ENCODE measurements at regions not wholly inside any gene's neighbourhood (a gene's known extent, or its start where the extent isn't known, plus 50 kb on each side); places are given as distances from the start of the nearest gene placed in this dataset.

GRCh38 chr7:119482671-119483070, 790.3 kb upstream of the KCND2 start:
- Histone ChIP-seq H3K4me3 (ENCODE audit: low read length) (no peak overlapping the region), H3K27me3 (ENCODE audit: control insufficient read depth, insufficient read depth, low read length) (no peaks in the 10 kb centered on the region), H3K9me3 (ENCODE audit: control insufficient read depth, low read depth, low read length) (no peaks in the 10 kb centered on the region), H3K36me3 (ENCODE audit: control insufficient read depth, insufficient read depth, low read length) (no peaks in the 10 kb centered on the region), H3K4me1 (ENCODE audit: control insufficient read depth, insufficient read depth, low read length) (no peaks in the 10 kb centered on the region), H3K27ac (ENCODE audit: low read length) (no peak overlapping the region)
- 60% methylated on average over 1 of the region's 2 CpGs for WGBS (ENCODE audit: insufficient coverage, low lambda C conversion rate)
- DNase-seq, result no peak

- Histone ChIP-seq H3K27me3 (ENCODE audit: control insufficient read depth, insufficient read depth, low read length) (no peaks in the 10 kb centered on the region), H3K27ac (ENCODE audit: low read length) (no peak overlapping the region), H3K4me1 (ENCODE audit: control insufficient read depth, insufficient read depth, low read length) (no peaks in the 10 kb centered on the region), H3K4me3 (ENCODE audit: low read length) (no peak overlapping the region), H3K9me3 (ENCODE audit: control insufficient read depth, low read depth, low read length) (no peaks in the 10 kb centered on the region), H3K36me3 (ENCODE audit: control insufficient read depth, insufficient read depth, low read length) (no peaks in the 10 kb centered on the region)
- no peak for DNase-seq
- WGBS (ENCODE audit: insufficient coverage, low lambda C conversion rate), result 94% methylated on average over 2 of the region's 2 CpGs
Observed at GRCh38 chr7:119483364-119483763, 789.6 kb upstream of the KCND2 start.

DNA sequence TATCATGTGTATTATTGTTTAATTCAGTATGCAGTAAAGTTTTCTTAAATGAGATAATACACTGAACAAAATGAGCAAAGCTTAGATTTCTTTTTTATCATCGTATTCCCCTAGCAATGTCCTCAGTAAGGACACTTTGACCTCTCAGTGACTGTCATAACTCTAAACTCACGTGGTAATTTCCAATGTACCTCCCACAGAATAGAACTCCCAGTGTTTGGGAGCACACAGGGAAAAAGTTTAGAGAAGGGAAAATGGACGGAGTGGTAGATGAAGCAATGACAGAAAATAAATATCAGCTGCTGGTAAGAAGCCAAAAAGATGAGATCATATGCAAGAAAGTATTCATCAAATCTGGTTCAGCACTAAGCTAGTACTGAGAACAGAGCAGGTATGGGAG, 758.6 kb upstream of the KCND2 start:
- H3K27me3 ChIP-seq (ENCODE audit: control insufficient read depth, insufficient read depth, low read length), result no peaks in the 10 kb centered on the region
- no peak for DNase-seq
- WGBS (ENCODE audit: insufficient coverage, low lambda C conversion rate), result 75% methylated on average over 2 of the region's 3 CpGs
- H3K4me3 ChIP-seq (ENCODE audit: low read length), result no peak overlapping the region
- no peaks in the 10 kb centered on the region for H3K4me1 ChIP-seq (ENCODE audit: control insufficient read depth, insufficient read depth, low read length)
- H3K9me3 ChIP-seq (ENCODE audit: control insufficient read depth, low read depth, low read length), result no peaks in the 10 kb centered on the region
- no peaks in the 10 kb centered on the region for H3K36me3 ChIP-seq (ENCODE audit: control insufficient read depth, insufficient read depth, low read length)
- H3K27ac ChIP-seq (ENCODE audit: low read length), result no peak overlapping the region

DNA sequence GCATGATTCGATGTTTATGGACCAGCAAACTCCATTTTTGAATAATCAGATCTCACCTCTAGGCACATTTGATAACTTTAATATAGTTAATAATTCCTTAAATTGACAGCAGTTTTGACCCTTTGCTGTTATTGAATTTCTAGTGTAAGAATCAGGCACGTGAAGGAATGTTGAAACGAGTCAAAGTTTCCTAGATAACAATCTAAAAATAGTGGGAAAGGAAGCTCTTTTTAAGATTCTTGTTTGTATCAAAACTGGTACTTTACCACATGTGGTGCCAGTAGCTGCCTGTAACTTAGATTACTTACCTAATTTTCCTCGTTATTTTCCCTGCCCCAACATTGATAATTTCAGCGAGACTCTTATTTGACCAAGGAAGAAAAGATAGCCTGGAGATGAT, 757.8 kb upstream of the KCND2 start:
- Histone ChIP-seq H3K4me1 (ENCODE audit: control insufficient read depth, insufficient read depth, low read length) (no peaks in the 10 kb centered on the region), H3K27me3 (ENCODE audit: control insufficient read depth, insufficient read depth, low read length) (no peaks in the 10 kb centered on the region), H3K27ac (ENCODE audit: low read length) (no peak overlapping the region), H3K9me3 (ENCODE audit: control insufficient read depth, low read depth, low read length) (no peaks in the 10 kb centered on the region), H3K36me3 (ENCODE audit: control insufficient read depth, insufficient read depth, low read length) (no peaks in the 10 kb centered on the region), H3K4me3 (ENCODE audit: low read length) (no peak overlapping the region)
- 76% methylated on average over 3 of the region's 5 CpGs for WGBS (ENCODE audit: insufficient coverage, low lambda C conversion rate)
- DNase-seq, result no peak

GRCh38 chr7:119515962-119516361, 757.0 kb upstream of the KCND2 start:
- WGBS (ENCODE audit: insufficient coverage, low lambda C conversion rate), result 80% methylated on average over 2 of the region's 3 CpGs
- Histone ChIP-seq H3K36me3 (ENCODE audit: control insufficient read depth, insufficient read depth, low read length) (no peaks in the 10 kb centered on the region), H3K4me1 (ENCODE audit: control insufficient read depth, insufficient read depth, low read length) (no peaks in the 10 kb centered on the region), H3K27ac (ENCODE audit: low read length) (no peak overlapping the region), H3K9me3 (ENCODE audit: control insufficient read depth, low read depth, low read length) (no peaks in the 10 kb centered on the region), H3K4me3 (ENCODE audit: low read length) (no peak overlapping the region), H3K27me3 (ENCODE audit: control insufficient read depth, insufficient read depth, low read length) (no peaks in the 10 kb centered on the region)
- DNase-seq, result no peak

DNA sequence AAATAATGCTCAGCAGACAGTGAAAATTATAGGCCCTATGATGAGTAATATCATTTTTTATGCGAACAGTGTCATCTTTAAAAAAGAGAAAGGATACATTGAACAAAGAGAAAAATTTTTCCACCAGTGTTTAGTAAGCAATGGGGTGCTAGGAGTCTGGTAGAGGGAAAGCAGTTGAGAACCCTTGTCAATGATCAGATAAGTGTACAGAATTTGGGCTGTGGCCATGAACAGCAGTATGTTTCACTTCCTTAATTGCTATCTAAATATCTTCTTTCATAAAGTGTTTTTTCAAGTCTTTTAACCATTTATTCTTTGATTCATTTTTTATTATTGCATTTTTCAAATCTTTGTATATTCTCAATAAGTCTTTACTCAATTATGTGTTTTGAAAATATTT, 750.7 kb upstream of the KCND2 start:
- Histone ChIP-seq H3K36me3 (ENCODE audit: control insufficient read depth, insufficient read depth, low read length) (no peaks in the 10 kb centered on the region), H3K4me3 (ENCODE audit: low read length) (no peak overlapping the region), H3K4me1 (ENCODE audit: control insufficient read depth, insufficient read depth, low read length) (no peaks in the 10 kb centered on the region), H3K9me3 (ENCODE audit: control insufficient read depth, low read depth, low read length) (peaks cover 5% of the 10 kb centered on the region), H3K27ac (ENCODE audit: low read length) (no peak overlapping the region), H3K27me3 (ENCODE audit: control insufficient read depth, insufficient read depth, low read length) (no peaks in the 10 kb centered on the region)
- DNase-seq, result no peak
- 100% methylated on average over 1 of the region's 1 CpG for WGBS (ENCODE audit: insufficient coverage, low lambda C conversion rate)

GRCh38 chr7:119522698-119523097, 750.3 kb upstream of the KCND2 start:
- WGBS (ENCODE audit: insufficient coverage, low lambda C conversion rate), result 86% methylated on average over 1 of the region's 6 CpGs
- no peak for DNase-seq
- H3K4me3 ChIP-seq (ENCODE audit: low read length), result no peak overlapping the region
- H3K27ac ChIP-seq (ENCODE audit: low read length), result no peak overlapping the region
- H3K4me1 ChIP-seq (ENCODE audit: control insufficient read depth, insufficient read depth, low read length), result no peaks in the 10 kb centered on the region
- H3K9me3 ChIP-seq (ENCODE audit: control insufficient read depth, low read depth, low read length), result peaks cover 5% of the 10 kb centered on the region
- H3K27me3 ChIP-seq (ENCODE audit: control insufficient read depth, insufficient read depth, low read length), result no peaks in the 10 kb centered on the region
- no peaks in the 10 kb centered on the region for H3K36me3 ChIP-seq (ENCODE audit: control insufficient read depth, insufficient read depth, low read length)

GRCh38 chr7:119545118-119545517, 727.9 kb upstream of the KCND2 start:
- no peaks in the 10 kb centered on the region for H3K36me3 ChIP-seq (ENCODE audit: control insufficient read depth, insufficient read depth, low read length)
- DNase-seq, result no peak
- H3K9me3 ChIP-seq (ENCODE audit: control insufficient read depth, low read depth, low read length), result no peaks in the 10 kb centered on the region
- H3K27ac ChIP-seq (ENCODE audit: low read length), result no peak overlapping the region
- no peaks in the 10 kb centered on the region for H3K27me3 ChIP-seq (ENCODE audit: control insufficient read depth, insufficient read depth, low read length)
- H3K4me1 ChIP-seq (ENCODE audit: control insufficient read depth, insufficient read depth, low read length), result no peaks in the 10 kb centered on the region
- H3K4me3 ChIP-seq (ENCODE audit: low read length), result no peak overlapping the region

DNA sequence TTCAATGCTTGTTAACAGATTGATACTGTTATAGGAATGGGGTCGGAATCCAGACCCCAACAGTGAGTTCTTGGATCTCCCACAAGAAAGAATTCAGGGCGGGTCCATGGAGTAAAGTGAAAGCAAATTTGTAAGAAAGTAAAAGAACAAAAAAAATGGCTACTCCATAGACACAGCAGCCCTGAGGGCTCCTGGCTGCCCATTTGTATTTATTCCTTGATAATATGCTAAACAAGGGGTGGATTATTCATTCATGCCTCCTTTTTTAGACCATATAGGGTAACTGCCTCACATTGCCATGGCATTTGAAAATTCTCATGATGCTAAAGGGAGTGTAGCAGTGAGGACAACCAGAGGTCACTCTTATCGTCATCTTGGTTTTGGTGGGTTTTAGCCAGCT, 717.2 kb upstream of the KCND2 start:
- Histone ChIP-seq H3K9me3 (ENCODE audit: control insufficient read depth, low read depth, low read length) (no peaks in the 10 kb centered on the region), H3K27ac (ENCODE audit: low read length) (no peak overlapping the region), H3K36me3 (ENCODE audit: control insufficient read depth, insufficient read depth, low read length) (no peaks in the 10 kb centered on the region), H3K4me3 (ENCODE audit: low read length) (no peak overlapping the region), H3K4me1 (ENCODE audit: control insufficient read depth, insufficient read depth, low read length) (no peaks in the 10 kb centered on the region), H3K27me3 (ENCODE audit: control insufficient read depth, insufficient read depth, low read length) (no peaks in the 10 kb centered on the region)
- 100% methylated on average over 1 of the region's 3 CpGs for WGBS (ENCODE audit: insufficient coverage, low lambda C conversion rate)
- DNase-seq, result no peak

- DNase-seq, result no peak
- 67% methylated on average over 2 of the region's 2 CpGs for WGBS (ENCODE audit: insufficient coverage, low lambda C conversion rate)
Observed at GRCh38 chr7:119556436-119556835, 716.5 kb upstream of the KCND2 start.

GRCh38 chr7:119561751-119562150, 711.2 kb upstream of the KCND2 start:
- H3K4me1 ChIP-seq (ENCODE audit: control insufficient read depth, insufficient read depth, low read length), result no peaks in the 10 kb centered on the region
- no peaks in the 10 kb centered on the region for H3K36me3 ChIP-seq (ENCODE audit: control insufficient read depth, insufficient read depth, low read length)
- H3K27ac ChIP-seq (ENCODE audit: low read length), result no peak overlapping the region
- no peak overlapping the region for H3K4me3 ChIP-seq (ENCODE audit: low read length)
- DNase-seq, result no peak
- H3K9me3 ChIP-seq (ENCODE audit: control insufficient read depth, low read depth, low read length), result peaks cover 3% of the 10 kb centered on the region
- 86% methylated on average over 2 of the region's 2 CpGs for WGBS (ENCODE audit: insufficient coverage, low lambda C conversion rate)
- no peaks in the 10 kb centered on the region for H3K27me3 ChIP-seq (ENCODE audit: control insufficient read depth, insufficient read depth, low read length)

More at GRCh38 chr7:119556436-119556835, 716.5 kb upstream of the KCND2 start:
- Histone ChIP-seq H3K9me3 (ENCODE audit: control insufficient read depth, low read depth, low read length) (no peaks in the 10 kb centered on the region), H3K36me3 (ENCODE audit: control insufficient read depth, insufficient read depth, low read length) (no peaks in the 10 kb centered on the region), H3K27me3 (ENCODE audit: control insufficient read depth, insufficient read depth, low read length) (no peaks in the 10 kb centered on the region), H3K27ac (ENCODE audit: low read length) (no peak overlapping the region), H3K4me3 (ENCODE audit: low read length) (no peak overlapping the region), H3K4me1 (ENCODE audit: control insufficient read depth, insufficient read depth, low read length) (no peaks in the 10 kb centered on the region)

Measured in large intestine (tissue), 3 donors.